SK-N-SH (cell line): ENCODE measurements at regions not wholly inside any gene's neighbourhood (a gene's known extent, or its start where the extent isn't known, plus 50 kb on each side); places are given as distances from the start of the nearest gene placed in this dataset.

Experiments used
- CTCF ChIA-PET: fragments of 300-600, 350-600 bp; formaldehyde crosslinking; extraction: SDS; loops from one replicate; lab custom pipeline; 2021; lab: Yijun Ruan, JAX
- POLR2A ChIA-PET: fragments of 350-600 bp; sonication (Branson Sonifier 250); formaldehyde crosslinking; extraction: SDS; loops from one replicate; lab custom pipeline; 2020; ENCODE audit warnings: antibody characterized with exemption, inconsistent platforms; lab: Yijun Ruan, JAX
- DNase-seq: peaks from one replicate; pipeline ENCODE4 v3.0.0; 2012
- H2AFZ ChIP-seq: fragments of 200-600 bp; sonication (generic); 2 replicates; pipeline ENCODE4 v1.8.1; 2016; ENCODE audit warnings: antibody characterized with exemption, mild to moderate bottlenecking, low read depth
- H3F3A ChIP-seq: fragments of 200-600 bp; sonication (generic); replicated peaks from 2 replicates; pipeline ENCODE3; 2016; ENCODE audit warnings: antibody characterized with exemption, mild to moderate bottlenecking; ENCODE audit not compliant: insufficient read depth
- H3K27ac ChIP-seq, 2 experiments: fragments of 200-500 bp in 1 of 2; fragments of 200-600 bp in 1 of 2; sonication (Bioruptor generic) in 1 of 2; sonication (generic), shearing (Covaris generic) in 1 of 2; 2 replicates each; pipeline versions ENCODE4 v1.5.1 to v1.6.1; 2014 to 2016; ENCODE audit warnings: low read depth in 2 of 2, inconsistent platforms in 1 of 2, low read length in 1 of 2, mild to moderate bottlenecking in 1 of 2, mixed read lengths in 1 of 2
- H3K27me3 ChIP-seq: fragments of 200-600 bp; sonication (generic), shearing (Covaris generic); 2 replicates; pipeline ENCODE4 v1.6.1; 2016; ENCODE audit warnings: mixed run types; ENCODE audit not compliant: insufficient read depth
- H3K36me3 ChIP-seq, 2 experiments: fragments of 200-500 bp in 1 of 2; fragments of 200-600 bp in 1 of 2; sonication (Bioruptor generic) in 1 of 2; sonication (generic) in 1 of 2; replicated peaks in 1 of 2; 2 replicates each; pipeline versions ENCODE3 to v1.5.1; 2014 to 2016; ENCODE audit warnings: low read length in 1 of 2, mild to moderate bottlenecking in 1 of 2; ENCODE audit not compliant: insufficient read depth in 2 of 2, control insufficient read depth in 1 of 2
- H3K4me1 ChIP-seq, 2 experiments: fragments of 200-500 bp in 1 of 2; fragments of 200-600 bp in 1 of 2; sonication (Bioruptor generic) in 1 of 2; sonication (generic), shearing (Covaris generic) in 1 of 2; 2 replicates each; pipeline versions ENCODE4 v1.5.1 to v1.6.1; 2014 to 2016; ENCODE audit warnings: low read depth in 1 of 2, low read length in 1 of 2, mixed run types in 1 of 2; ENCODE audit not compliant: insufficient read depth in 2 of 2, control insufficient read depth in 1 of 2
- H3K4me2 ChIP-seq: fragments of 200-600 bp; sonication (generic), shearing (Covaris generic); 2 replicates; pipeline ENCODE4 v1.6.1; 2017; ENCODE audit warnings: mixed run types
- H3K4me3 ChIP-seq, 2 experiments: fragments of 200-500 bp in 1 of 2; fragments of 200-600 bp in 1 of 2; sonication (Bioruptor generic) in 1 of 2; sonication (generic), shearing (Covaris generic) in 1 of 2; 2 replicates each; pipeline versions ENCODE4 v1.5.1 to v1.8.1; 2014 to 2016; ENCODE audit warnings: low read depth in 2 of 2, inconsistent platforms in 1 of 2, low read length in 1 of 2, mild to moderate bottlenecking in 1 of 2, mixed read lengths in 1 of 2, moderate library complexity in 1 of 2
- H3K79me2 ChIP-seq: fragments of 200-600 bp; sonication (generic); 2 replicates; pipeline ENCODE4 v1.8.1; 2017; ENCODE audit warnings: mild to moderate bottlenecking; ENCODE audit not compliant: insufficient read depth
- H3K9ac ChIP-seq: fragments of 200-600 bp; sonication (generic); 2 replicates; pipeline ENCODE4 v1.6.1; 2017; ENCODE audit warnings: mixed run types
- H3K9me2 ChIP-seq: fragments of 200-600 bp; sonication (generic); 2 replicates; pipeline ENCODE4 v1.6.1; 2017; ENCODE audit warnings: mixed run types
- H3K9me3 ChIP-seq: fragments of 200-600 bp; sonication (generic); 2 replicates; pipeline ENCODE4 v1.6.1; 2017; ENCODE audit warnings: mixed run types, mild to moderate bottlenecking, moderate library complexity
- H4K20me1 ChIP-seq: fragments of 200-600 bp; sonication (generic); 2 replicates; pipeline ENCODE4 v1.6.1; 2017; ENCODE audit warnings: mild to moderate bottlenecking, mixed run types; ENCODE audit not compliant: insufficient read depth
- CHD2 ChIP-seq: fragments of 150-350 bp; IDR thresholded peaks from 2 replicates; pipeline ENCODE4 v1.6.1; 2018; ENCODE audit warnings: low read length; ENCODE audit not compliant: partially characterized antibody
- MEF2A ChIP-seq: IDR thresholded peaks from 2 replicates; pipeline ENCODE4 v1.4.0; 2012; ENCODE audit warnings: low read depth, borderline replicate concordance
- POLR2AphosphoS5 ChIP-seq: IDR thresholded peaks from 2 replicates; pipeline ENCODE4 v1.6.1; 2012; ENCODE audit warnings: low read depth, low read length
- RAD21 ChIP-seq: IDR thresholded peaks from 2 replicates; pipeline ENCODE4 v1.6.1; 2012; ENCODE audit warnings: mild to moderate bottlenecking, low read length
- RCOR1 ChIP-seq: fragments of 150-350 bp; IDR thresholded peaks from 2 replicates; pipeline ENCODE4 v1.6.1; 2017; ENCODE audit warnings: antibody characterized with exemption, low read length
- REST ChIP-seq: IDR thresholded peaks from 2 replicates; pipeline ENCODE4 v1.6.1; 2012; ENCODE audit warnings: mild to moderate bottlenecking, low read depth, low read length, moderate library complexity
- RFX5 ChIP-seq: IDR thresholded peaks from 2 replicates; pipeline ENCODE4 v1.6.1; 2012; ENCODE audit warnings: mild to moderate bottlenecking, improper control_type of control experiment, low read length
- TAF1 ChIP-seq: IDR thresholded peaks from 2 replicates; pipeline ENCODE4 v1.6.1; 2012; ENCODE audit warnings: low read depth, mild to moderate bottlenecking, low read length, moderate library complexity, borderline replicate concordance
- TCF12 ChIP-seq: IDR thresholded peaks from 2 replicates; pipeline ENCODE4 v1.4.0; 2012
- YY1 ChIP-seq: IDR thresholded peaks from 2 replicates; pipeline ENCODE4 v1.4.0; 2012; ENCODE audit warnings: low read depth, mild to moderate bottlenecking
- ZBTB33 ChIP-seq: IDR thresholded peaks from 2 replicates; pipeline ENCODE4 v1.4.0; 2012; ENCODE audit warnings: low read depth, borderline replicate concordance
- WGBS: methylation state at CpG from one replicate; pipeline ENCODE4 v1.1.6; 2017; ENCODE audit warnings: low lambda C conversion rate; 5-methylcytosine and 5-hydroxymethylcytosine counted together
- TF ChIP-seq, protein P1 (sequence below): IDR thresholded peaks from 2 replicates; pipeline ENCODE4 v1.4.0; 2012; ENCODE audit warnings: low read depth, borderline replicate concordance

DNA sequence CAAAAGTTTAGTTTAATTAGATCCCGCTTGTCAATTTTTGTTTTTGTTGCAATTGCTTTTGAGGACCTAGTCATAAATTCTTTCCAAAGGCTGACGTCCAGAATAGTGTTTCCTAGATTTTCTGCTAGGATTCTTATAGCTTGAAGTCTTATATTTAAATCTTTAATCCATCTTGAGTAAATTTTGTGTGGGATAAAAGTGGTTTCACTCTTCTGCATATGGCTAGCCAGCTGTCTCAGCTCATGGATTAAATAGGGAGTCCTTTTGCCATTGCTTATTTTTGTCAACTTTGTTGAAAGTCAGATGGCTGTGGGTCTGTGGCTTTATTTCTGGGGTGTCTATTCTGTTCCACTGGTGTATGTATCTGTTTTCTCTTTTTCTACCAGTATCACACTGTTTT lies 801.3 kb upstream of the ADGRL4 start:
- WGBS, result 81% methylated on average over 2 of the region's 2 CpGs
- Histone ChIP-seq H3K4me1 (peaks cover 0 to 8% of the 10 kb centered on the region in 2 experiments; a peak in 1 of 4 replicates), H3K4me2 (no peak overlapping the region), H4K20me1 (no peaks in the 10 kb centered on the region), H3K9me3 (no peaks in the 10 kb centered on the region), H3F3A (peaks cover 10% of the 10 kb centered on the region), H3K4me3 (no peak overlapping the region), H3K36me3 (no peaks in the 10 kb centered on the region), H3K27me3 (no peaks in the 10 kb centered on the region), H3K27ac (no peak overlapping the region), H2AFZ (no peak overlapping the region), H3K9me2 (no peaks in the 10 kb centered on the region), H3K9ac (no peak overlapping the region), H3K79me2 (no peaks in the 10 kb centered on the region)
- DNase-seq, result no peak
- CTCF ChIA-PET, result no interaction called here
- no peak for TF ChIP-seq ZBTB33
- TF ChIP-seq TAF1, result no peak
- TF ChIP-seq MEF2A, result no peak
- no peak for TF ChIP-seq REST
- no peak for TF ChIP-seq YY1
- no peak for TF ChIP-seq CHD2
- TF ChIP-seq RAD21, result no peak
- POLR2A ChIA-PET, result no interaction called here

- Histone ChIP-seq H3K36me3 (no peaks in the 10 kb centered on the region), H4K20me1 (no peaks in the 10 kb centered on the region)
- DNase-seq, result no peak
- TF ChIP-seq RFX5 (no peak), TCF12 (no peak), POLR2AphosphoS5 (no peak), YY1 (no peak), RCOR1 (no peak)
- TF ChIP-seq, protein P1, sequence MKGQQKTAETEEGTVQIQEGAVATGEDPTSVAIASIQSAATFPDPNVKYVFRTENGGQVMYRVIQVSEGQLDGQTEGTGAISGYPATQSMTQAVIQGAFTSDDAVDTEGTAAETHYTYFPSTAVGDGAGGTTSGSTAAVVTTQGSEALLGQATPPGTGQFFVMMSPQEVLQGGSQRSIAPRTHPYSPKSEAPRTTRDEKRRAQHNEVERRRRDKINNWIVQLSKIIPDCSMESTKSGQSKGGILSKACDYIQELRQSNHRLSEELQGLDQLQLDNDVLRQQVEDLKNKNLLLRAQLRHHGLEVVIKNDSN, result no peak
- TF ChIP-seq, all 33 proteins: peak for 0
- Histone ChIP-seq H3K27ac (no peak overlapping the region), H3K4me2 (no peak overlapping the region), H3K9me3 (0 out of 2 replicates have a peak, but pooled peaks cover 6% of the 10 kb centered on the region), H3F3A (peaks cover 4% of the 10 kb centered on the region), H3K79me2 (no peaks in the 10 kb centered on the region), H3K4me3 (no peak overlapping the region), H3K27me3 (no peaks in the 10 kb centered on the region), H2AFZ (no peak overlapping the region), H3K4me1 (no peaks in the 10 kb centered on the region), H3K9me2 (no peaks in the 10 kb centered on the region), H3K9ac (no peak overlapping the region)
- ChIA-PET CTCF (no interaction called here), POLR2A (no interaction called here)
- WGBS, result 74% methylated on average over 3 of the region's 3 CpGs
Measured at GRCh38 chr1:79797487-79797886, 791.0 kb upstream of the ADGRL4 start.
